ENCODE measurements at regions not wholly inside any gene's neighbourhood (a gene's known extent, or its start where the extent isn't known, plus 50 kb on each side); places are given as distances from the start of the nearest gene placed in this dataset.

DNA sequence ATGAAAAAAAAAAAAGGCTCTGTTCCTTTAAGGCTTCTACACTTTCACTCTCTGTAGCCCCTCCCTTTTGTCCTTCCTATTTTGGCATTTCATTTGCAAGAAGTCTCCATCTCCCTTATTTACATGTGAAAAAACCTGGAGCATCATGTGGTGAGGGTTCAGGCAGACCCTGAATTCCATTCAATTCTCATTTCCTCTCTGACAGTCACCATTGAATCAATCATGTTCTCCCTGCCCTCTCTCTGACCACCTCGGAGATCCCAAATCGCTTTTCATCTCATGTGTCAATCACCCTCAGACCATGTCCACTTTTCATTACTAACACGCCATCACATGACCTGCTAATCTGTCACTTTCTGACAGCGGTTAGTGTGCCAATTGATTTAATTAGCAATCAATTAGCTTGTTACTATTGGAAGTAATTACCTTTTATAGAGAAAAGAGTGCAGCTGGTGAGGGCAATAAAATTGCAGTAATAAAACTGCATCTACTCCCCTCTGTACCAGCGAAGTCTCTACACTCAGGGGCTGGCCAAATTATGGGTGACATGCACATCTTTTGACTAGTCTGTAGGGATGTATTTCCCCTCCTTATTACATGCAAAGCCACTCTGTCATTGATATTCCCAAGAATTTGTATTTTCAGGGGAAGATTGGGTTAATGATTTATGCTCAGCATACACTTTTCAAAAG lies 317.4 kb downstream of the EN1 start:
- DNase-seq (no peak), ATAC-seq (no peak)
- no peaks in the 10 kb centered on the region for H3K9me3 Mint-ChIP-seq (ENCODE audit: insufficient read depth)
- H3K36me3 Mint-ChIP-seq (ENCODE audit: low read depth) = no peaks in the 10 kb centered on the region
- no peak overlapping the region for H3K27ac Mint-ChIP-seq
- peaks cover 2% of the 10 kb centered on the region for H3K27me3 Mint-ChIP-seq (ENCODE audit: low read depth)
- no peaks in the 10 kb centered on the region for H3K4me1 Mint-ChIP-seq (ENCODE audit: low read depth)
- H3K4me3 Mint-ChIP-seq = no peak overlapping the region
- CTCF ChIA-PET = no interaction called here
- POLR2A ChIA-PET = no interaction called here

GRCh38 chr2:118527571-118527970 lies 319.9 kb downstream of the EN1 start:
- no peak for DNase-seq
- ChIA-PET POLR2A (no interaction called here), CTCF (no interaction called here)
- Mint-ChIP-seq H3K4me1 (ENCODE audit: low read depth) (no peaks in the 10 kb centered on the region), H3K9me3 (ENCODE audit: insufficient read depth) (no peaks in the 10 kb centered on the region), H3K27ac (no peak overlapping the region), H3K27me3 (ENCODE audit: low read depth) (no peaks in the 10 kb centered on the region), H3K4me3 (no peak overlapping the region), H3K36me3 (ENCODE audit: low read depth) (no peaks in the 10 kb centered on the region)
- ATAC-seq = no peak

- Mint-ChIP-seq H3K27me3 (ENCODE audit: low read depth) (no peaks in the 10 kb centered on the region), H3K36me3 (ENCODE audit: low read depth) (no peaks in the 10 kb centered on the region), H3K9me3 (ENCODE audit: insufficient read depth) (no peaks in the 10 kb centered on the region), H3K4me1 (ENCODE audit: low read depth) (no peaks in the 10 kb centered on the region), H3K27ac (no peak overlapping the region), H3K4me3 (no peak overlapping the region)
- ATAC-seq = no peak
- ChIA-PET POLR2A (no interaction called here), CTCF (no interaction called here)
- no peak for DNase-seq
These were observed 322.1 kb downstream of the EN1 start for GRCh38 chr2:118525346-118525745.

- H3K4me1 Mint-ChIP-seq (ENCODE audit: low read depth) = no peaks in the 10 kb centered on the region
- no peaks in the 10 kb centered on the region for H3K36me3 Mint-ChIP-seq (ENCODE audit: low read depth)
- H3K27me3 Mint-ChIP-seq (ENCODE audit: low read depth) = no peaks in the 10 kb centered on the region
- no peak for DNase-seq
- no peak overlapping the region for H3K27ac Mint-ChIP-seq
- CTCF ChIA-PET = no interaction called here
- no peak for ATAC-seq
- POLR2A ChIA-PET = no interaction called here
- no peaks in the 10 kb centered on the region for H3K9me3 Mint-ChIP-seq (ENCODE audit: insufficient read depth)
- H3K4me3 Mint-ChIP-seq = no peak overlapping the region
These were observed 322.5 kb downstream of the EN1 start for GRCh38 chr2:118524911-118525310.

DNA sequence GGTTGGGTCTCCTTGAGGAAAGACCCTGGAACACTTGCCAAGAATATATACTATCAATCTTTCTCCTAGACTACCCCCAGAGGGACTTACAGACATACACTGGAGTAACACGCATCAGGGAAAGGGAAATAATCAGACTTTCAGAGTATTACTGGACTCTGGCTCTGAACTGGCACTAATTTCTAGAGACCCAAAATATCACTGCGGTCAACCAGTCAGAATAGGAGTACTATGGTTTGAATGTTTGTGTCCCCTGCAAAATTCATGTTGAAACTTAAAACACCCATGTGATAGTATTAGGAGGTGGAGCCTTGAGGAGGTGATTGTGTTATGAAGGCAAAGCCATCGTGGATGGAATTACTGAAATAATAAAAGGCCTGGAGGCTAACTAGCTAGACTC lies 323.7 kb downstream of the EN1 start:
- DNase-seq = no peak
- CTCF ChIA-PET = no interaction called here
- H3K4me1 Mint-ChIP-seq (ENCODE audit: low read depth) = no peaks in the 10 kb centered on the region
- no peak overlapping the region for H3K4me3 Mint-ChIP-seq
- H3K27ac Mint-ChIP-seq = no peak overlapping the region
- H3K27me3 Mint-ChIP-seq (ENCODE audit: low read depth) = no peaks in the 10 kb centered on the region
- POLR2A ChIA-PET = no interaction called here
- H3K9me3 Mint-ChIP-seq (ENCODE audit: insufficient read depth) = peaks cover 2% of the 10 kb centered on the region
- no peak for ATAC-seq
- no peaks in the 10 kb centered on the region for H3K36me3 Mint-ChIP-seq (ENCODE audit: low read depth)

GRCh38 chr2:118521960-118522359 lies 325.5 kb downstream of the EN1 start:
- ATAC-seq = no peak
- Mint-ChIP-seq H3K27me3 (ENCODE audit: low read depth) (no peaks in the 10 kb centered on the region), H3K4me3 (no peak overlapping the region), H3K9me3 (ENCODE audit: insufficient read depth) (peaks cover 3% of the 10 kb centered on the region), H3K27ac (no peak overlapping the region), H3K36me3 (ENCODE audit: low read depth) (no peaks in the 10 kb centered on the region), H3K4me1 (ENCODE audit: low read depth) (no peaks in the 10 kb centered on the region)
- no peak for DNase-seq
- CTCF ChIA-PET = no interaction called here
- POLR2A ChIA-PET = no interaction called here

DNA sequence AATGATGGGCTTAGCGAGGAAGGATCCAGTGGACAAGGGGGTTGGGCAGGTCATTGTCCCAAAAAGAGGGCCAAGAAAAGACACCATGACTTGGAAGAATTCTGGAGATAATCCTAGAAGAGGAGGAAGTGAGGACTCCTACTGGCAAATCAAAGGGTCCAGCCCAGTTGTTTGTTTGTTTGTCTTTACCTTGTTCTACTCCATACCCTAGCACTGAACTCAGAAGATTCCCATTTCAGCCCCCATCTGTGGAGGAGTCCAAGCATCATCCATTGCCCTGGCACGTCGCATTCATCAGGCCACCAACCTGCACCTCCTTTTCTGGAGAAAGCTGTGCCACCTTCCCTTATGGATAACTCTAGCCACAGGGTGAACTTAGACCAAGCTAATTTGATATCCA lies 326.2 kb downstream of the EN1 start:
- peaks cover 3% of the 10 kb centered on the region for H3K9me3 Mint-ChIP-seq (ENCODE audit: insufficient read depth)
- H3K4me1 Mint-ChIP-seq (ENCODE audit: low read depth) = no peaks in the 10 kb centered on the region
- H3K27ac Mint-ChIP-seq = no peak overlapping the region
- POLR2A ChIA-PET = no interaction called here
- ATAC-seq (no peak), DNase-seq (no peak)
- no peaks in the 10 kb centered on the region for H3K27me3 Mint-ChIP-seq (ENCODE audit: low read depth)
- no peak overlapping the region for H3K4me3 Mint-ChIP-seq
- CTCF ChIA-PET = no interaction called here
- no peaks in the 10 kb centered on the region for H3K36me3 Mint-ChIP-seq (ENCODE audit: low read depth)

- POLR2A ChIA-PET = no interaction called here
- Mint-ChIP-seq H3K9me3 (ENCODE audit: insufficient read depth) (peaks cover 3% of the 10 kb centered on the region), H3K36me3 (ENCODE audit: low read depth) (no peaks in the 10 kb centered on the region), H3K27ac (no peak overlapping the region), H3K4me1 (ENCODE audit: low read depth) (no peaks in the 10 kb centered on the region), H3K27me3 (ENCODE audit: low read depth) (no peaks in the 10 kb centered on the region), H3K4me3 (no peak overlapping the region)
- DNase-seq (no peak), ATAC-seq (no peak)
- CTCF ChIA-PET = no interaction called here
These were observed 327.2 kb downstream of the EN1 start for GRCh38 chr2:118520246-118520645.

DNA sequence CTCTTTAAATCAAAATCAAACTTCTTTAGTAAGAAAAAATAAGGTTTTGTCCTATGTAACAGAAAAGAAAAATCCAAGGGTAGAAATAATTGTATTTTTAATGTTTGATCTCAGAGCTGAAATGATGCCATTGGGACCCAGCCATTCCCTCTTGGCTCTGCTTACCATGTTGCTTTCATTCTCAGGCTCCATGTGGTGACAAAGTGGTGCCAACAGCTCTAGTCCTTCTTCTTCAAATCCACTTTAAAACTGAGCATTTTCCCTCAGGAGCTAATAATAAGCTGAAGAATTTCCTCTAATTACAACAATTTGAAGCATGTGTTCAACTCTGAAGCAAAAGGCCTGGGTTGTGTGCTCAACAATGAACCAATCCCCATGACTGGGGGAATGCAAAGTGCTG lies 327.9 kb downstream of the EN1 start:
- Mint-ChIP-seq H3K9me3 (ENCODE audit: insufficient read depth) (peaks cover 6% of the 10 kb centered on the region), H3K27ac (no peak overlapping the region), H3K4me1 (ENCODE audit: low read depth) (no peaks in the 10 kb centered on the region), H3K36me3 (ENCODE audit: low read depth) (no peaks in the 10 kb centered on the region), H3K4me3 (no peak overlapping the region), H3K27me3 (ENCODE audit: low read depth) (no peaks in the 10 kb centered on the region)
- no peak for ATAC-seq
- ChIA-PET POLR2A (no interaction called here), CTCF (no interaction called here)
- DNase-seq = no peak

- no peak for DNase-seq
- ATAC-seq = no peak
- Mint-ChIP-seq H3K36me3 (ENCODE audit: low read depth) (no peaks in the 10 kb centered on the region), H3K27ac (no peak overlapping the region), H3K4me1 (ENCODE audit: low read depth) (no peaks in the 10 kb centered on the region), H3K27me3 (ENCODE audit: low read depth) (no peaks in the 10 kb centered on the region), H3K4me3 (no peak overlapping the region), H3K9me3 (ENCODE audit: insufficient read depth) (peaks cover 7% of the 10 kb centered on the region)
- ChIA-PET CTCF (no interaction called here), POLR2A (no interaction called here)
These were observed 336.6 kb downstream of the EN1 start for GRCh38 chr2:118510807-118511206.

DNA sequence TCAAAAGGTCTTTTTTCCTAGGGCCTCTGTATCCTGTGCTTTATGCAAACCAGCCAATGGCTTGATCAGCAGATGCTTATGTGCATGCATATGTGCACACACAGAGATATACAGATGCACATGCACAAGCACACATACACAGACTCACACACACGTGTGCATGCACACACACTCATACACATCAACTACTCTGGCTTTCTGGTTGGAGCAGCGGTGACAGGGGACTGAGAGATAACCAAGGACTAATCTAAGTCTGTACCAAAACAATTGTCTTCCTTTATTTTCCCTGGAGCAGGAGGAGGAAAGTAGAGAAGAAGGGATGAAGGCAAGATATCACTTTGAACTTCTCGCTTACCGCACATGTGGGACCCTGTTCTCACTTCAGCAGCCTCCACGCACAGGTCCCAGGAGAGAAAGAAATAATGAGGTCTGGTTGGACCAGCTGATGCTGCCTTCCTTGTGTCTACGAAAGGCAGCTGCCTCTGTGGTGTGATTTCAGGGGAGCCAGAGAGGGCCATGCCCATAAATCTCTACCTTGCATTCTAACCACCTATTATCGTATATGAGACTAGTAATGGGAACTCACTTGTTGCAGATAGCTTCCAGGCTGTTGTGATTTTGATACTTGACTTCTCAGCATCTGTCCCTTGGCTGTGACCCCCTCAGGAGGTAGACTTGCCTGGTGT lies 338.0 kb downstream of the EN1 start:
- ChIA-PET POLR2A (no interaction called here), CTCF (no interaction called here)
- no peak for DNase-seq
- Mint-ChIP-seq H3K27me3 (ENCODE audit: low read depth) (no peaks in the 10 kb centered on the region), H3K4me1 (ENCODE audit: low read depth) (no peaks in the 10 kb centered on the region), H3K4me3 (no peak overlapping the region), H3K36me3 (ENCODE audit: low read depth) (no peaks in the 10 kb centered on the region), H3K9me3 (ENCODE audit: insufficient read depth) (peaks cover 4% of the 10 kb centered on the region), H3K27ac (no peak overlapping the region)
- no peak for ATAC-seq

- Mint-ChIP-seq H3K27me3 (ENCODE audit: low read depth) (no peaks in the 10 kb centered on the region), H3K4me1 (ENCODE audit: low read depth) (no peaks in the 10 kb centered on the region), H3K9me3 (ENCODE audit: insufficient read depth) (no peaks in the 10 kb centered on the region), H3K27ac (no peak overlapping the region), H3K36me3 (ENCODE audit: low read depth) (no peaks in the 10 kb centered on the region), H3K4me3 (no peak overlapping the region)
- ChIA-PET CTCF (no interaction called here), POLR2A (no interaction called here)
- DNase-seq (no peak), ATAC-seq (no peak)
These were observed 339.2 kb downstream of the EN1 start for GRCh38 chr2:118508282-118508681.

DNA sequence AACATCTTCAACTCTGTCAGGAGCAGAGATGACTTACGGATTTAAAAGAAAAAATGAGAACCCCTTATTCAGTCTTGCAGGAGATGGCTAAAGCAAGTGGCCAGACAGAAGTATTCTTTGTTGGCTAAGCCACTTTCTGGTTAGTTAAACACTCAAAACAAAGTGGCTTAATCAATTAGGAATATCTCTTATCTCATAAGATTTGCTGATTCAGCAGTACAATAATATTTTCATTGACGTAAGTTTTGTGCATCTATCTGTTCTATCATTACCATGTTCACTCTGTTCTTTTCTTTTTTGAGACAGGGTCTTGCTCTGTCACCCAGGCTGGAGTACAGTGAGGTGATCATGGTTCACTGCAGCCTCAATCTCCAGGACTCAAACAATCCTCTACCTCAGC lies 342.0 kb downstream of the EN1 start:
- H3K27me3 Mint-ChIP-seq (ENCODE audit: low read depth) = no peaks in the 10 kb centered on the region
- no peaks in the 10 kb centered on the region for H3K9me3 Mint-ChIP-seq (ENCODE audit: insufficient read depth)
- ChIA-PET POLR2A (no interaction called here), CTCF (no interaction called here)
- DNase-seq (no peak), ATAC-seq (no peak)
- no peaks in the 10 kb centered on the region for H3K4me1 Mint-ChIP-seq (ENCODE audit: low read depth)
- H3K4me3 Mint-ChIP-seq = no peak overlapping the region
- H3K27ac Mint-ChIP-seq = no peak overlapping the region
- H3K36me3 Mint-ChIP-seq (ENCODE audit: low read depth) = no peaks in the 10 kb centered on the region
